ACHN (cell line): ENCODE measurements at regions not wholly inside any gene's neighbourhood (a gene's known extent, or its start where the extent isn't known, plus 50 kb on each side); places are given as distances from the start of the nearest gene placed in this dataset.

Experiments
- DNase-seq: peaks from one replicate; pipeline ENCODE4 v3.0.0-alpha.2; 2015
- in situ Hi-C: cut with HindIII; loops from 2 replicates; pipeline ENCODE4 v1.10.0; 2017; ENCODE audit warnings: low sequenced_read_pairs, low pct_ligation_motif_present, low pct_unique_long_range_greater_than_20kb

GRCh38 chr10:123462246-123462645 lies 203.9 kb upstream of the GPR26 start:
- DNase-seq, result no peak
- in situ Hi-C loops, result no loop called here

DNA sequence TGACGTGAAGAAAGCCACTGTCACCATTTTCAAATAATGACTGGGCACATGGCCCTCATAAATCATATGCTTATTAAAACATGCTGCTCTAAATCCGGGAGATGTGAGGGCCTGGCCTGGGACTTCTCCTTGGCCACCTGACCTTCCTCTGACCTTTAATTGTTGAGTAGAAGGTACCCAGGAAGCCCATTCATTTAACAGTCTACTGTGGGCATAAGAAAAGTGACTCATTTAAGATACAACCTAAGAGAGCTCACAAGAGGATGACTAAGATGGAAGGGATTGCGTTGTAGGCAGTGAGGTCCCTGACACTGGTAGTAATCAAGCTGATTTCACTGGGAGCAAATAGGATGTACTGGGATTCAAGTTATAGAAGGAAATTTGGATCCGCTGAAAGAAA lies 203.4 kb upstream of the GPR26 start:
- DNase-seq, result peak; percentile 33
- in situ Hi-C loops, result no loop called here

DNA sequence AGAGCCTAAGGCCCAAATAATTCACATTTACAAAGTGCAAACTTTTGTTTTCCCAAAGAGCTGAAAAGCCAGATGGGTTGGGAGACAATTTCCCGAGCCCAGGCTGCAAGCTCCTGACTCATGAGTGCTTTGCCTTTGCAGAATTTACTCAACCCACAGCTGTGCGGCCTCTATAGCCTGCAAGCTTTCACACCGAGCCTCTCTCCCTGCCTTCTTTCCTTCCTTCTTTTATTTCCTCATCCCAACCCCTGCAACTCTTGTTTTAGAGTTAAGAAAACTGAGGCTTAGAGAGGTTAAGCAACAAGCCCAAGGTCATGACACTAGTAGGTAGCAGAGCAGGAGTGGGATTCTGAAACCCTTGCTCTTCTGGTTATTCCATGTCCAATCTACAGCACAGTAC lies 203.0 kb upstream of the GPR26 start:
- in situ Hi-C loops, result no loop called here

DNA sequence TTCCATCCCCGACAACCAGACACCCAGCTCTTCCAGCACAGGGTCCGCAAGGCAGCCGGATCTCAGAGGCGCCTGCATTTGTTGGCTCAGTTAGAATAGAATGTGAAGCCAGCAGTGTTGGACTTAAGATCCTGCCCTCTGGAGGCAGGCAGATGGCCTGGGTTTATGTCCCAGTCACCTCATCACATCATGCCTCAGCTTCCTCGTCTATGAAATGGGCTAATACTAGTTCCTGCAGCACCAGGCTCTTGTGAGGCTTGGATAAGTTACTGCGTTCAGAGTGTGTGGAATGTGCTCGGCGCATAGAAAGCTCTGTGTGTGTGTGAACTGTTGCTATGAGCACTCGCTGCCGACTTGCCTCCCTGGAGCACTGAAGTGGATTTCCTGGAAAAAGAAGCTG lies 202.5 kb upstream of the GPR26 start:
- DNase-seq, result no peak
- in situ Hi-C loops, result no loop called here

More for the DNA sequence above, 203.0 kb upstream of the GPR26 start:
- no peak for DNase-seq

GRCh38 chr10:123464430-123465323 lies 201.5 kb upstream of the GPR26 start:
- in situ Hi-C loops, result no loop called here
- DNase-seq, result no peak

- in situ Hi-C loops, result no loop called here
- DNase-seq, result no peak
These were observed 195.7 kb upstream of the GPR26 start for GRCh38 chr10:123470336-123470921.

GRCh38 chr10:123471811-123472210 lies 194.3 kb upstream of the GPR26 start:
- DNase-seq, result no peak

GRCh38 chr10:123472606-123473005 lies 193.5 kb upstream of the GPR26 start:
- in situ Hi-C loops, result no loop called here
- DNase-seq, result no peak

More at GRCh38 chr10:123471811-123472210, 194.3 kb upstream of the GPR26 start:
- in situ Hi-C loops, result no loop called here

DNA sequence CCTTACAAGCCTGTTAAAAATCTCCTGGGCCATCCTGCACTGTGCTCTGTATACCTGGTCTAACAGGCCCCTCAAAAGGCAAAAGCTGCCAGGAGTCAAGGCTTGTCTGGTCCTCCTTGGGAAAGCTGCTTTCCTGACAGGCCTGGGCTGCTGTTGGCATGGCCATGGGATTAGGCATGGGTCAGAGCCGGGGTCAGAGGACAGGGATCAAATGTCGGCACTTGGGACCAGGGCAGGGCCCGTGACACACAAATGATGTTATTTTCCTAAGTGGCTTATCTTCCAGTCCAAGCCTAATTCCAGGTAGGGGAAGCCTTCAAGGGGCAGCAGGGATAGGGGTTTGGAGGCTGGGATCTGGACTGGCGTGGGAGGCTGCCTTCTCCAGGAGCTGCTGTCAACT lies 191.5 kb upstream of the GPR26 start:
- in situ Hi-C loops, result no loop called here
- DNase-seq, result no peak

GRCh38 chr10:123475466-123475865 lies 190.7 kb upstream of the GPR26 start:
- no peak for DNase-seq
- in situ Hi-C loops, result no loop called here

DNA sequence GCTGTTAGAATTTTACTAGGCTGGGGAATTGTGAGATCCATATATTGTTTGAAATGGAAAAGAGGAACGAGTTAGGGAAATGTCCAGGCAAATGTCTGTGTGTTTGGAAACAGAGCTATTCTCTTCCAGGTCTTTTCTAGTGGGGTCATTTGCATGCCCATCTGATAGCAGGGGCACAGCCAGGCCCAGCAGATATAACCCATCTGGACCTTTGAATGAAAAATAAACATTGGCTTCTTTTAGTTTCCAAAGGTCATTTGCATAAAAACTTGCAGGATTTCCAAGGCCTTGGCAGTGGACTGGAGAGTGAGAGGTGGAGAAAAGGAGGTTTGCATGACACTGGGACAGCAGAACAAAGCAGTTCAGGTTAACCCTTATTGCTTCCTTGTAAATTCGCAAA lies 188.0 kb upstream of the GPR26 start:
- in situ Hi-C loops, result no loop called here
- no peak for DNase-seq

DNA sequence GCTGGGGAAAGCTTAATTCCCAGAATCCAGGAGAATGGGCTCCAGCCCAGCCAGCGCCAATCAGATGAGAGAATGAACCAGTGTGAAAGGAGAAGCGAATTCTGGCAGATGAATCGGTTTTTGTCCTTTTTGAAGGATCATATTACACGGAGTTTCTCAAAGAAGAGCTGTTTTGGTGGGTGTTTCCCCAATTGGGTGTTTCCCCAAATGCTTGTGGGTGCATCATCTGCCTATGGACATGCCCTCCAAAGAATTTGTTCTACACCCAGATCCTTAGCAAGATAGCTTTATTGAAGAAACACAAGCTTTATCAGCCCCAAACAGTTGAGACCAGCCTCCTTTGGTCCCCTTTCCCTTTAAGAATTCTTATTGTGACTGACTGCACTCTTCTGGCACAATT lies 186.5 kb upstream of the GPR26 start:
- no peak for DNase-seq

GRCh38 chr10:123480344-123480743 lies 185.8 kb upstream of the GPR26 start:
- in situ Hi-C loops, result no loop called here
- DNase-seq, result no peak

More for the DNA sequence above, 186.5 kb upstream of the GPR26 start:
- in situ Hi-C loops, result no loop called here

DNA sequence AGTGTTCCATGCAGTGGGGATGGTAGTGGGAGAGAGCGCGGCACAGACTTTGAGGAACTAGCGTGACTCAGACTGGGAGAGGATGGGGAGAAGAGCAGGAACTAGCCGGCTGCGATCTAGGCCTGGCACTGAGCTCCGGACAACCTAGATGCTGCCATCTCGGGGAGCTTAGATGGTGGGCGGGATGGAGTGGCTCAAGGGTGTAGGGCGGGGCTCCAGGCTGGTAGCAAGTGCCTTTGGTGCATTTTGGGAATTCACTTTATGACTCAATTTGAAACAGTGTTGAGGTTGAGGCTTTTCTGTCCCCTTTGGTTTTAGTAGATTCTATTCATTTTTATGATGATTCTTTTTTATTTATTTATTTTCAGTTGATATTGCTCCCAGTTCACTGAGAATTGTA lies 185.3 kb upstream of the GPR26 start:
- DNase-seq, result no peak
- in situ Hi-C loops, result no loop called here

GRCh38 chr10:123484722-123485121 lies 181.4 kb upstream of the GPR26 start:
- in situ Hi-C loops, result no loop called here
- no peak for DNase-seq

- in situ Hi-C loops, result no loop called here
- no peak for DNase-seq
These were observed 180.7 kb upstream of the GPR26 start for GRCh38 chr10:123485341-123485960.

- DNase-seq, result no peak
- in situ Hi-C loops, result no loop called here
These were observed 177.7 kb upstream of the GPR26 start for GRCh38 chr10:123488436-123488835.

DNA sequence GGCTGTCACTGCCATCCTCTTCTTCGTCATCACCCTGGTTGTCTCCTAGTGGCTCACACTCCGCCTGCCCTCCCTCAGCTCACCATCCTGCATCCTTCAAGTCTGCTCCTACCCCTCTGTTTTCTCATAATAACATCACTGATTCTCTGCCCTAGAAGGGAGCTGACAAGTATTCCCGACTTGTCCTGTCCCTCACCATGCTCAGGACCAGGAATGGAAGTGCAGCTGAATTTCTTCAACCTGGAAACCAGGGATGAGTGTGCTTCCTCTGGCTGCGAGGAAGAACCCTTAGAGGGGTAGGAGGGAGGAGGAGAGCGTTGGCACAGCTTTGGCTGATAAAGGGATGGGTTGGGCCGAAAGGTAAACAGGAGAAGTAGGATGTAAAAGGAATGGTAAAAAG lies 174.8 kb upstream of the GPR26 start:
- no peak for DNase-seq
- in situ Hi-C loops, result no loop called here

- no peak for DNase-seq
- in situ Hi-C loops, result no loop called here
These were observed 174.1 kb upstream of the GPR26 start for GRCh38 chr10:123492016-123492415.
